ENCODE measurements at regions not wholly inside any gene's neighbourhood (a gene's known extent, or its start where the extent isn't known, plus 50 kb on each side); places are given as distances from the start of the nearest gene placed in this dataset.
A peak's percentile ranks its signal among the peaks of the same experiment; 100 is the strongest.
"Not testable (repeated sequence)": the region's sequence is repeated elsewhere in the genome, so short reads cannot be mapped to it uniquely, and the experiment has no call there.

- DNase-seq (ENCODE audit: low read depth, low spot score): not testable (repeated sequence)
Observed at GRCh38 chr16:15307184-15307583, 70.9 kb downstream of the NPIPA5 start.

DNA sequence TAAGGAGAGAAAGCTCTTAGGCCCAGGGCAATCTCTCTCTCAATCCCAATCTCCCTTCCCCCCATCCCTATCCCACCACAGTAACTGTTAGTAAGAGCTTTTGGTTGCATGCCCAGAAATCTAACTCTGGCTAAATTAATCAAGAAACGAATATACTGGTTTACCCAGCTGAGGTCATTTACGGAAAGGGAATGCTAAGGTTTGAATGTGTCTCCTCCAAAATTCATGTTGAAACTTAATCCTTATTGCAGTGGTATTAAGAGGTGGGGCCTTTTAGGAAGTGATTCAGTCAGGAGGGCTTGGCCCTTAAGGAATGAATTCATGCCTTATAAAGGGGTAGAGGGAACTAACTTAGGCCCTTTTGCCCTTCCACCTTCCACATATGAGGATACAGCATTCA is 72.2 kb downstream of the NPIPA5 start:
- not testable (repeated sequence) for DNase-seq (ENCODE audit: low read depth, low spot score)

- DNase-seq (ENCODE audit: low read depth, low spot score): not testable (repeated sequence)
Observed at GRCh38 chr16:15303667-15304324, 74.3 kb downstream of the NPIPA5 start.

- not testable (repeated sequence) for DNase-seq (ENCODE audit: low read depth, low spot score)
Observed at GRCh38 chr16:15297104-15297503, 81.0 kb downstream of the NPIPA5 start.

DNA sequence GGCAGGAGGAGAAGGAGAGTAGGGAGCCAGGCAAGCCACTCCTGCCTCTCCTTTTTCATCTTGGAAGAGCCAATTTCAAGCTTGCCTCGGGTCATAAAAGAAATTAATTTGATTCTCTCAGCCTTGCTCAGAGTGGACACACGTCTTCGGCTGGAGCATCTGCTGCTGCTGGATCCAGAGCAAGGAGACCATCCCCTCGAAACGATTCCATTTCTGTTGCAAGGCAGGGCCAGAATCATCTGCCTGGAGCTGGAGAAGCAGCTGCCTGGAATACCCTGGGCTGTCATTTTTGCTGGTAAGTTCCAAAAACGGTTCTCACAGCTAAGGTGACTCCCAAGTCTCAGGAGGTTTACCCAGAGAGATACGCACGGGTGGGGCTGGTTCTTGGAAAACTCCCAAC is 103.3 kb downstream of the NPIPA5 start:
- not testable (repeated sequence) for DNase-seq (ENCODE audit: low read depth, low spot score)

DNA sequence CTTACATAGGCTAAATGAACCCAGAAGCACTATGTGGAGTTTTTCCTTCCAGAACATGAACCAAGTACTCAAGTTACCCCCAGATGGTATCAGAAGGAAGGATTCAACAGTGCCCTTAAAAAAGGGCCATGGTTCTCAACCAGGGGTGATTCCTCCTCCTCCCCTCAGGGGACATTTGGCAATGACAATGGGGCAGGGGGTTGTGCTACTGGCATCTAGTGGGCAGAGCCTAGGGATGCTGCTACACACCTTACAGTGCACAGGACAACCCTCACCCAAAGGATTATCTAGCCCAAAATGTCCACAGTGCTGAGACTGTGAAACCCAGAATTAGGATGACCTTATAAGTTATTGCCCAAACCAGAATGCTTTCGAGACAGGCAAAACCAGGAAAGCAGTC is 104.1 kb downstream of the NPIPA5 start:
- not testable (repeated sequence) for DNase-seq (ENCODE audit: low read depth, low spot score)

DNA sequence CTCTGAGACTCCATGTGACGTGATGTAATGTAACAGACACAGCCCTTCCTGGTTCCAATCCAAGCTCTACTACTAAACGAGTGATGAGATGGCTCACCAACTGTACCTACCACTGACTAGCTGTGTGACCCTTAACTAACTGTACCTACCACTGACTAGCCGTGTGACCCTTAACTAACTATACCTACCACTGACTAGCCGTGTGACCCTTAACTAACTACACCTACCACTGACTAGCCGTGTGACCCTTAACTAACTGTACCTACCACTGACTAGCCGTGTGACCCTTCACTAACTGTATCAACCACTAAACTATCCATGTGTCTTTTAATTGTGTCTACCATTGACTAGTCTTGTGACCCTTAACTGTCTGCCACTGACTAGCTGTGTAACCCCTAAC is 111.2 kb downstream of the NPIPA5 start:
- DNase-seq (ENCODE audit: low read depth, low spot score): peak; percentile 18

DNA sequence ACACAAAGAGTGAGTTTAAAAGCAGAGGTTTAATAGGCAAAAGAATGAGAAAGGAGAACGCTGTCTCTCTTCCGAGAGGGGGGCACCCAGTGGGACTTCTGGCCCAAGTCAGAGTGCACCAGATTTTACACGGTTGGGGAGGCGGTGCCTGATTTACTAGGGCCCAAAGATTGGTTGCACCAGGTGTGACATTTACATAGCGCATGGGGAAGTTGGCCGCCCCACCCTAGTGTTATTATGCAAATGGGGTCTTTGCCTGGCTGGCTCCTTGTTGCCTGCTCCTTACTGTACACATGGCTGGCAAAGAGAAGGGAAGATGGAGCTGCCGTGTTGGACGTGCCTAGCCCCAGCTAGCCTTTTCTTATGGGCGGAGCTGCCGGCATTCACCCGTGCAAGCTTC is 115.9 kb downstream of the NPIPA5 start:
- peak; percentile 4 for DNase-seq (ENCODE audit: low read depth, low spot score)

DNA sequence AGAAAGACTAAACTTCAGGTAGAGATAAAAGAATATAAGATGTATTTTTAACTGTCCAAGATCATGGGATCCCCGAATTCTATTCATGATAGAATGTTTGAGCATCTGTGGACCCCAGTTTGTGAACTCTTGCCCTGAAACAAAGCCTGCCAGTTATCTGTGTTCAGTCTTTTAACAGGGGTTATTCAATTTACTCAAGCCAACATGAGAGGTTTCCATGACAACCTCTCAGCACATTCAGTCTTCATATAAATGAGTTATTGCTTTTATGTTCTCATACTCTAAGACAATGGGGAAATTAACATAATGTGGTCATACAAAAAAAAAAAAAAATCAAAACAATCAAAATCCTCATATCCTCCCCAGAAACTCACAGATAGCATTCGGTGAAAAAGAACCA is 130.1 kb downstream of the NPIPA5 start:
- DNase-seq (ENCODE audit: low read depth, low spot score): not testable (repeated sequence)

DNA sequence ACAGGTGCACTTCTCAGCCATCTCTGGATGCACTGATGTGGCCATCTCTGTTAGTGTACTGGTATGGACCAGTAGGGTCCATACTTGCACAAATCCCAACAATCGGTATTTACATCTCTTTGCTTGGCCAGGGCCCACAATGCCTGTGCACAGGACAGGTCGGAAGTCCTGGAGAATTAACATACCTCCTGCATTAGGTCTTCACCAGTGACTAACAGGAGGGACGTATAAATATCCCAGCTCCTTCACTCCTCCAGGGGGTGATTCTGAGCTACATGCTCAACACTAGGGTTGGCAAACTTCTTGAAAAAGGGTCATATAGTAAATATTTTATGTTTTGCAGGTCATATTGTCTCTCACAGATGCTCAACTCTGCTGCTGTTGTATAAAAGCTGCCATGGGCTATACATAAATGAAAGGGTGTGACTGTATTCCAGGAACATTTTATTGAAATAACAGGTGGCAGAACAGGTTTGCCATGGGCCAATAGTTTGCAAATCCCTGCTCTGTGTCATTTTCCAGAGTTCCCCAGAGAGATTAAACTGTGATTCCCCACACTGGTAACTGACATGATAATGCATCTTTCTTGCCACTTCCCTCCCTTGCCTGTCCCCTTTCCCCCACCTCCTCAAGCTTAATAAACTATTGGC is 141.3 kb downstream of the NPIPA5 start:
- not testable (repeated sequence) for DNase-seq (ENCODE audit: low read depth, low spot score)

DNA sequence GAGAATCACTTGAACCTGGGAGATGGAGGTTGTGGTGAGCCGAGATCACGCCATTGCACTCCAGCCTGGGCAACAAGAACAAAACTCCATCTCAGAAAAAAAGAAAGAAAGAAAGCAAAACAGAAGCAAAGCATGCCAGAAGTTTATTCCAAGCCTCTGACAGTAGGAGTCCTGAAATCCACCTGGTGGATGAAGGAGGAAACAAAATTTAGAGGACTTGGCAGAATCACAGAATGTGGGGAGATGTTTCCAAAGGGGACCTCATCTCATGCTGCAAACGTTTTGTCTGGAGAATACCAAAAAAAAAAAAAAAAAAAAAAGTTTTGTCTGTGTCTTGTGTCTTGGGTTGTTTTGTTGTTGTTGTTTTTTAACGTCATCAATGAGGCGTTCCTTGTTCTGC is 141.1 kb upstream of the RRN3 start:
- not testable (repeated sequence) for DNase-seq (ENCODE audit: low read depth, low spot score)

DNA sequence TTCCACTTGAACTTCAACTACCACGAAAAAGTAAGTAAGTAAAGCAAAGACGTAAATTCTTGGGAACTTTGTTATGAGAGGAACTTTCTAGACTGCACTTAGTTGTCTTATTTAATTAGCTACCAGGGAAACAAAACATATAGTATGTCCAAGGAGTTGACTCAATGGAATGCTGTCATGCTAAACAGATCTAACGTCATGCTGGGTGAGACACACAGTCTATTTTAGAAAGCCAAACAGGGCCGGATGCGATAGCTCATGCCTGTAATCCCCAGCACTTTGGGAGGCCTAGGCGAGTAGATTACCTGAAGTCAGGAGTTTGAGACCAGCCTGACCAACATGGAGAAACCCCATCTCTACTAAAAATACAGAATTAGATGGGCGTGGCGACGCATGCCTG is 140.6 kb upstream of the RRN3 start:
- DNase-seq (ENCODE audit: low read depth, low spot score): not testable (repeated sequence)

GRCh38 chr16:15230432-15230831 is 136.4 kb upstream of the RRN3 start:
- not testable (repeated sequence) for DNase-seq (ENCODE audit: low read depth, low spot score)

DNA sequence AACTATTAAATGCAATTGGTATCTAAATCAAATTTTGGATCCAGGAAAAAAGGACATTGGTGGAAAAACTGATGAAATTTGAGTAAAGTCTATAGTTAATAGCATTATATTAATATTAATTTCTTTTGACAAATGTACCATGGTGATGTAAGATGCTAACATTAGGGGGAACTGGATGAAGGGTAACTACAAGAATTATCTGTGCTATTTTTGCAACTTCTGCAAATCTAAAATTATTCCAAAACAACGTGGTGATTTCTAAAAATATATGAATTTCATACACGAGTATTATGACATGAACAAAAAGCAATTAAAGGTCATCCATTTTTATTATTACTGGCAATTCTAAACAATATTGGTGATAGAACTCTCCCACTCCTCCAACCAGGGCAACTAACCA is 135.6 kb upstream of the RRN3 start:
- not testable (repeated sequence) for DNase-seq (ENCODE audit: low read depth, low spot score)

DNA sequence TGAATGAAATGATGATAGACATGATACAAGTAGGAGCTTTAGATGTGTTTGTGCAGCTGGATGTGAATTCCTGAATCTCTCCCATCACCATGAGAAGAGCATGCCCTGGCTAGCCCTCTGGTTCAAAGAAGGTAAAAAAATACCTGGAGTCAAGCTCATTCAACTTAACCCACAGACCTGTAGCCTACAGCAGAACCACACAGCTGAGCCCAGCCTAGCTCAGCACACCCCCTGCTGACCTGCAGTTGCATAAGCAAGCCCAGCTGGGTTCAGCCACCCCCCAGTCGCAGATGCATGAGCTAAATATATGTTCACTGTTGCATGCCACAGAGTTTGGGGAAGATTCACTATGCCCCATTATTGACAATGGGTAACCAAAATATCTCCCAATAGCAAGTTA is 130.6 kb upstream of the RRN3 start:
- not testable (repeated sequence) for DNase-seq (ENCODE audit: low read depth, low spot score)

DNA sequence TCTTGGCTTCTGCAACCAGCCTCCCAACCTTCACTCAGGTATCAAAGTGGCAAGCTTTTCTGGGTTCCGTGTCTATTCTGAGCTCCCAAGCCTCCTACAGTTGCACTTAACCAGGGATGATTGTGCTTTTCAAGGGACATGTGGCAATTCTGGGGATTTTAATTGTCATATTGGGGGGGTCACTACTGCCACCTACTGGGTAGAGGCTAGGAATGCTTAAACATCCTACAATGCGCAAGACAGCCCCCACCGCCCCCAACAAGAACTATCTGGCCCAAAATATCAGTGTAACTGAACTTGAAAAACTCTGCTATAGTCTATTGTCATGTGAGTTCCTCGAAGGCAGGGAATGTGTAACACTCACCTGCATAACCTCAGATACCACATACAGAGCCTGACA is 129.3 kb upstream of the RRN3 start:
- not testable (repeated sequence) for DNase-seq (ENCODE audit: low read depth, low spot score)

GRCh38 chr16:15219679-15220615 is 125.9 kb upstream of the RRN3 start:
- peak; percentile 14 for DNase-seq (ENCODE audit: low read depth, low spot score)

DNA sequence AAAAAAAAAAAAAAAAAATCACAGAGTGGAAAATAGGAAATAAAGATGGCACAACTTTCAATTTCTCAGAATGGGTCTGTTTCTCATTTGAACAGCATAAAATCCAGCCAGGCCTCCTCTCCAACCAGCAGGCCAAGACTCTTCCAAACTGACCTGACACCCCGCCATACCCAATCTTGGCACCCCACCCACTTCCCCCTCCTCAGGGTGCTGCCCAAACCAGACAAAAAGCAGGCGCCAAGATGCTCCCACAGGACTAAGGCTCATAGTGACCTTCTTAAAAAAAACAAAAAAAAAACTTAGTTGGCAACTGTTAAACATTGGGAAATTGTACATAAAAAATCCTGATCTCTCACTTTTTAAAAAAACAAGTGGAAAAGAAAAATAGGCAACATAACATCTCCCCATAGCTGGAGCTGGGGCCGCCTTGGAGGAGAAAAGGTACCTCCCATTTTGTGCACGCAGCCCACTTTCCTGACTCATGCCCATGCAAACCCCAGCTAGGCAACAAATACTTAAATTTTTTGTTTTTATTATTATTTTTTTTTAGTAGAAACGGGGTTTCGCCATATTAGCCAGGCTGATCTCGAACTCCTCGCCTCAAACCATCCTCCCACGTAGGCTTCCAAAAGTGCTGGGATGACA is 124.9 kb upstream of the RRN3 start:
- not testable (repeated sequence) for DNase-seq (ENCODE audit: low read depth, low spot score)

GRCh38 chr16:15207202-15207981 is 113.3 kb upstream of the RRN3 start:
- not testable (repeated sequence) for DNase-seq (ENCODE audit: low read depth, low spot score)

DNA sequence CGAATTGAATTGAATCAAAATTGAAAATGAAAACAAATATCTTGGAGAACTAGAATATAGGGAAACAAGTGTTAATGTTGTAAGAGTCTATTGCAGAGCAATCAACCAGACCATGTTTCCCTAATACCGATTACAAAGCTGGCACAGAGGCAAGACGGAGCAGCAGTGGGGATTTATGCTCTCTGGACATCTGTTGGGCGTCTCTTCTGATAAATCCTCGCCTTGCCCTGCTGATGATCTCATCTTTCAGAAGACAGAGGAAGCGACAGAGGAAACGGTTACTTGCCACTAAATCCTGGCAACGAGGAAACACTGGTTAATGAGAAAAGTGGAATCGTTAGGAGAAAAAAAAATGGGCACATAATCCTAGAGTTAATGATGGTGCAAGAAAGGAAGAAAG is 112.4 kb upstream of the RRN3 start:
- DNase-seq (ENCODE audit: low read depth, low spot score): not testable (repeated sequence)

GRCh38 chr16:15205939-15206338 is 111.9 kb upstream of the RRN3 start:
- DNase-seq (ENCODE audit: low read depth, low spot score): not testable (repeated sequence)
